GM18951 (cell line): ENCODE measurements at regions not wholly inside any gene's neighbourhood (a gene's known extent, or its start where the extent isn't known, plus 50 kb on each side); places are given as distances from the start of the nearest gene placed in this dataset.

ENCODE experiments used
- POLR2A ChIP-seq: IDR thresholded peaks from 4 replicates; pipeline ENCODE4 v1.6.1; 2011; ENCODE audit warnings: mild to moderate bottlenecking; ENCODE audit not compliant: insufficient read length, insufficient read depth; ENCODE audit errors: extremely low read depth
- in situ Hi-C: fragments of 300-500 bp; cut with MboI; formaldehyde crosslinking; loops from one replicate; pipeline ENCODE4 v1.12.0; 2022; ENCODE audit warnings: low sequenced_read_pairs, mixed read lengths, inconsistent platforms; ENCODE audit not compliant: unreplicated experiment

DNA sequence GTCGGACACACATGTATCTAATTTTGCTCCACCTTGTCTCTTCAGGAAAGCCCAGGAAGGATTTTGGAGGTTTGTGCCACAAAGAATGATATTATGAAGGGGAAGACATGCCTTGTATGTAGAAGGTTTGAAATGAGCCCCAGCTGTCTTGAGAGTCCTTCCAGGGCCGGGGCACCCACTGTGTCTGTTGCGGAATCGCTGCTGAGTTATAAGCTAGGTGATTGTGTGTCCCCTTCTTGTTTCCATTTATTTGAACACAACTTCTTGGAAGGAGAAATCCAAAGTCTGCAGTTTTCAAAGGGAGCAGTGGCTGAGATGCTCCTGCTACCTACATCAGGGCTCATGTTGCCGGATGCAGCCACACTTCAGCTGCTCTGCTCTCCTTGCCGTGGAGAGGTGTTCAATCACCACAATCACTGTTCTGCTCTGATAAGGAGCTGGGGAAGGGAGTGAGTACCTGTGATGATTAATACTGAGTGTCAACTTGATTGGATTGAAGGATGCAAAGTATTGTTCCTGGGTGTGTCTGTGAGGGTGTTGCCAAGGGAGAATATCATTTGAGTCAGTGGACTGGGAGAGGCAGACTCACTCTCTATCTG, 828.6 kb downstream of the QKI start:
- TF ChIP-seq POLR2A, result no peak
- in situ Hi-C loops, result no loop called here

DNA sequence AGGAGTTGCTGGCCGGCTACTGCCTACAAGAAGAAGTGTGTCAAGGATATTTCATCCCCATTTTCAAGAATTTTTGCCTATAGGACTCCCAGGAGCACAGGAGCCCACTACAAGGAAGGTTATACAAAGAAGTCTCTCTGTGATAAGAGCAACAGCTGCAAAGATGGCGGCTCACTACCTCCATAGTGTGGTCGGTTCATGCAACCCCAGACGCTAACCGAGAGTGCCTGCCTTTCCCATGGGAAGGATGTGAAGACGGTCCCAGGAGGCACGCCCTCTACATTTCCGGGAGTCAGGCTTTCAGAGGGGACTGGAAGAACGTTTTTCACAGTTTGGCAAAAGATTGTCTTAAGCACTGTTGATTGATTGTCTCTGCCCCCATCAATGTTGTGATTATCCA, 816.3 kb downstream of the QKI start:
- in situ Hi-C loops, result no loop called here
- TF ChIP-seq POLR2A, result no peak

GRCh38 chr6:164230259-164230658, 815.7 kb downstream of the QKI start:
- TF ChIP-seq POLR2A, result no peak
- in situ Hi-C loops, result no loop called here

DNA sequence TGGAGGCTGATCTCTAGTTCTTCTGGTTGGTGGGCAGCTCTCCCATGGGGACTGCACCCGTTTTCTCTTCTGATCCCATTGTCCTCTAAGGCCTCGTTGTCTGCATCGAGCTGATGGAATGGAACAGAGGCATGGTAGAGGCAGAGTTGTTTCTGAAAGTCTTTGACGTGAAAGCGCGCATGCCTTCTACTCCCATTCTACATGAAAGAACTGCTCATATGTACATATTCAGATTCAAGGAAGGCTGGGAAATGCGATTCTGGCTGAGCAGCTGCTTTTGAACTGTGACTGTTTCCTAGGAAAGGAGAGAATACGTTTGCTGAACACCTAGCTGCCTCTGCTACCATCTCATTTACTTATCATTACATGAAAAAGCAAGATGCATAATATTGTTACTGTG, 815.2 kb downstream of the QKI start:
- in situ Hi-C loops, result no loop called here
- TF ChIP-seq POLR2A, result no peak

GRCh38 chr6:164227952-164228522, 813.5 kb downstream of the QKI start:
- in situ Hi-C loops, result no loop called here
- TF ChIP-seq POLR2A, result no peak

- in situ Hi-C loops, result no loop called here
Observed at GRCh38 chr6:164216839-164217238, 802.3 kb downstream of the QKI start.

DNA sequence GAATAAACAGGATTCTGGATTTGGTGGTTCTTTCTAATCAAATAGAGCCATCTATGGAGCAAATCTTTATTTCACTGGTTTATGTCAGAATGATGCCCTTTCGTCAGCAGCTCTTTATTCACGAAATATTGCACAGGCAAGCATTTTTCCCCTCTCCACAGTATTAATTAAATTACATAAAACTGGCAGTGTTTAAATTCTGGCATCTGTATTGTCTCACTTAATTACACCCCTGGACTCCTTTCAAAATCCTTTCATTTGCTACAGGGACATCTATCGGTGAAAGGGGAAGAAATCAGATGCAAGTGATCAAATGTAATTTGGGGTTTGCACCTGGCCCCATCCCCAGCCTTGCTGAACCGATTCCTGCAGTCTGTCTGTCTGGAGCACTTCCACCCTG, 801.9 kb downstream of the QKI start:
- TF ChIP-seq POLR2A, result no peak
- in situ Hi-C loops, result no loop called here

More at GRCh38 chr6:164216839-164217238, 802.3 kb downstream of the QKI start:
- no peak for TF ChIP-seq POLR2A

DNA sequence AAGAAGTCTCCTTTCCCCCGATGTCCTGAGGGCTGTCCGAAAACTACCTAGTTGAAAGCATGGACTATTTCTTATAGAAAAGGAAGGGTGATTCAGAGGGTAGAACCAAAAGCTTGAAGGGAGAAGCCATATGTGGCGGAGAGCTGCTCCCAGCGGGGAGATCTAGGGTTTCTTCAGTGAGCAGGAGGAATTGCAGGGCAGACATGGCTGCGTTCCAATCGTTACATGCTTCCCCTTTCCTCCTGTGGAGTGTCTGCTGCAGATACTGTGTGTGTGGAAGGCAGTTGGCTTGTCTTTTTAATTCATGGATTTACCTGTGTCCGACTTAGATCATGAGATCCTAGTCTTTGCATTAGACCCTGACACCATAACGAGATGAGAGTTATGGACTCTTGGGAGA, 799.5 kb downstream of the QKI start:
- in situ Hi-C loops, result no loop called here
- TF ChIP-seq POLR2A, result no peak

GRCh38 chr6:164211254-164211653, 796.7 kb downstream of the QKI start:
- no peak for TF ChIP-seq POLR2A

GRCh38 chr6:164210783-164211182, 796.3 kb downstream of the QKI start:
- in situ Hi-C loops, result no loop called here
- no peak for TF ChIP-seq POLR2A

More at GRCh38 chr6:164211254-164211653, 796.7 kb downstream of the QKI start:
- in situ Hi-C loops, result no loop called here

- TF ChIP-seq POLR2A, result no peak
- in situ Hi-C loops, result no loop called here
Observed at GRCh38 chr6:164210323-164210722, 795.8 kb downstream of the QKI start.

GRCh38 chr6:164208371-164208770, 793.9 kb downstream of the QKI start:
- in situ Hi-C loops, result no loop called here
- no peak for TF ChIP-seq POLR2A

DNA sequence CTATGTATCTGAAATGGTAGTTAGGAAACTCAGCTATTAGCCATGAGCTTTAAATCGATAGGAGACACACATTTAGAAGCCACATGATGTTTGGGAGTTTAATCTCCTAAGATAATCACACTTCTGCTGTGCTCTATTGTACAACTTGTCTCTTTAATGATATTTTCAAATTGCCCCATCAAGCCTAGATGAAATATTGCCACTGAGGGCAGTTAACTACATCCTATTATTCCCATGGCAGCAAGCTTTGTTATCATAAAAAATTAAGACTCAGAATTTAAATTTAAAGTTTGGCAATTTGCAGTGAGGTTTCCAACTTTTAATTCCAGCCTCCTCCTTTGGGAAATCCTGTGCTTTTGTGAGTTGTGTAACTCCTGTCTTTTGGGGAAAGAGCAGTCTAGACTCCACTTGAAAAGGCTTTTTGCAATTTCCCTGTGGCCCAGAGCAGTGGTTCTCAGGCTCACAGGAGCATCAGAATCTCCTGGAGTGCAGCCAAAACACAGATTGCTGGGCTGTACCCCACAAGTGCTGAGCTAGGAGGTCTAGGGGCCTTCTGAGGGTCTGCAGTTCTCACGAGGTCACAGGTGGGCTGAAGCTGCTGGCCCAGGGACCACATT, 792.4 kb downstream of the QKI start:
- no peak for TF ChIP-seq POLR2A
- in situ Hi-C loops, result no loop called here

DNA sequence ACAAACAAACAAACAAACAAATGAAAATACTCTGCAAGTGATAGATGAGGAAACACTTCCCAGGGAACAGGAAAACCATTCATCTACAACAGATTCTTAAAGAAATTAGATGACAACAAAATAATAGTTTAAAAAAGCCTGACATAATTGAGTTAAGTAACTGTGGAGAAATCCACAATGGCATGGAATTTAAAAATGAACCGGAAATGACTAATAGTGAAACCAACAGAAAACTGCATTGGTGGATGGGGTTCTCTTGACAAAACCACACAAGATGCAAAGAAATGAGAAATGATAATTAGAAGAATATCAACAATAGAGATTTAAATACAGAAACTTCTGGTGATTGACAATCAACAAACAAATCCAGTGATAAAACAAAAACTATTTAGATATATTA, 785.6 kb downstream of the QKI start:
- in situ Hi-C loops, result no loop called here
- TF ChIP-seq POLR2A, result no peak
